HG03558 (cell line): ENCODE measurements at regions not wholly inside any gene's neighbourhood (a gene's known extent, or its start where the extent isn't known, plus 50 kb on each side); places are given as distances from the start of the nearest gene placed in this dataset.
"Not testable (repeated sequence)": the region's sequence is repeated elsewhere in the genome, so short reads cannot be mapped to it uniquely, and the experiment has no call there.

Source experiments
- ATAC-seq: cut with Tn5 transposase; IDR thresholded peaks from one replicate; pipeline ENCODE4 v1.9.1; 2021; ENCODE audit warnings: moderate number of reproducible peaks; ENCODE audit not compliant: unreplicated experiment; ENCODE audit errors: extremely low read depth

DNA sequence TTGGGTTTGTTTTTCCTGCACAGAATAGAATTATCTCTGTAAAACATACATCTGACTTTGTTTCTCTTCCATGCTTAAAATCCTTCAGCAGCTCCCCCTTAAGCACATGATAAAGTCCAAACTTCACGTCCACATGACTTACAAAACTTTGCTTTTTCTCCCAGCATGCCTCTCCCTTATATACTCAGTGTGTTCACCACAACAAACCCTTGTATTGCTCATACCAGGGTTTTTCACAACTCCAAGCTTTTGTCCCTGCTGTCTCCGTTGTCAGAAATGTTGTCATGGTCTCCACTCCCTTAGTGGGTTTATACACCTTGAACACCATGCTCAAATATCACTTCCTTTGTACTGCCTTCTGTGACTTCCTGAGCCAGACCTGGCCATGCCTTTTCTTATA is 91.1 kb upstream of the MITF start:
- ATAC-seq = no peak

DNA sequence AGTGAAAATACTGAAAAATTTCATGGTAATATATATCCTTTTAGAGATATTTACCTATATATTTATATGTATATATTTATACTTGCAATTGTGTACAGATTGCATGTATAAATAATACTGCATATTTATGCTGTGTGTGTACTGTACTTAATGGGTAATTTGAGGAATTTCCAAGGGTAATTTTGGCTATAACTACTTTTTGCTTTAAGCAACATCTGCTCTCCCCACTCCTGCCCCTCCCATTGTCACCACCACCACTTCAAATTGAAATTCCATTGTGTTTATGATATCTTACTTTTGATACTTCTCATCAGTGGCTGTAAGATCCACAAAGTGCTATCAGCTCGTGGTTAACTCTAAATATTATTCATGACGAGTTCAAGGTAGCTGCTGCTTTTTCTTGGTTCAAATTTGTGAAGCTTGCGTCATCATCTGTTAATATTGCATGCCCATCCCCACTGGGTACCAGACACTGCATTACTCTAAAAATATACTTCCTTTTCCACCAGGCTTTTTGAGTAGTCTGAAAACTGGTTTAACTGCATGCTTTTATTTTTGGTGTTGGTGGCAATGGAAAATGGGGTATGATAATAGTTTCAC is 91.7 kb upstream of the MITF start:
- ATAC-seq = no peak

DNA sequence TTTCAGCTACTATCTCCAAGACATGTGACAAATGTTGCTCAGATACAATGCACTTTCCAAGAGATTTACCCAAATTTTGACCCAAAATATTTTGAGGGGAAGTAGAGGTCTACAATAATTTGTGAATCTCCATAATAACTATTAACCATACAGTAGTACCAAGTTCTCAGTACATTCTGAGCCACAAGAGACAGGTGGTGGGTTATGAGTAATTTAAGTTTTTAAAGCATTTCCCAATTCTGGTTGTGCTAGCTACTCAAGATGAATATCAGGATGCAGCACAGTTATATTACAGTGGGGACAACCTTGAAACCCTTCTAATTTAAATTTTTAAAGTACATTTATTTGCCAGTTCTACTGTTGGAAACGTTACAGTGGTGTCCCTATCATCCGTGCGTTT is 92.2 kb upstream of the MITF start:
- ATAC-seq = no peak

DNA sequence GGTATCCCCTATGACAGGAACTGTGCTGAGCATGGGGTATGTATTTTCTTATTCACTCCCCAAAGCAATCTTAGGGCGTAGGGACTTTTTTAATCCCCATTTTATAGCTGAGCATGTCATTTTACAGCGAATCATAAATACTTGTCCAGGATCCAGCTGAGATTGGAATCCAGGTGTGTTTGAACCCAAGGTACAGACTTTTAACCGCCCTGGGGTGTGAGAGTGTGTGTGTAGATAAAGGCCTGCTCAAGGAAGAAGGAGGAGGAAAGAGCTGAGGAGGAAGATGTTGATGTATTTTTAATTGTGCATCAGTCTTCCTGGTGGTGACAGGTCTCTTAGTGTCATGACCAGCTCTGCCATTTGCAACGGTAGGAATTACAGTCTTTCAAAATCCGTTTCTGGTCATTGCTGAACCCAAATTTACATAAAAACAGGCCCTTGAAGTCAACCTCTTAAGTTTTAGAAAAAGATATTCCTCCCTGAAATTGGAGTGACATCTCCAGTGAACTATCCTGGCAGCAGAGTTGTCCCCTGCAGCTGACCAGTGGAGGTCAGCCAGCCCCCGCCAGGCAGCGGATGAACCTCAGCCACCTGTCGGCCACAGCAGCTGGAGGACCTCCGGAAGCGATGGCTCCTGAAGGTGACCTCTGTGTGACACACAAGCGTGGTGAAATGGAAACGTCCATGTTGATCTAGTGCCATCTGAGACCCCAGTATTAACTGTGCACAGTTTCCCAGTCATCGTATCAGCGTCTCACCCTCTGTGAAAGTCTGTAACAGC is 92.8 kb upstream of the MITF start:
- ATAC-seq = no peak

DNA sequence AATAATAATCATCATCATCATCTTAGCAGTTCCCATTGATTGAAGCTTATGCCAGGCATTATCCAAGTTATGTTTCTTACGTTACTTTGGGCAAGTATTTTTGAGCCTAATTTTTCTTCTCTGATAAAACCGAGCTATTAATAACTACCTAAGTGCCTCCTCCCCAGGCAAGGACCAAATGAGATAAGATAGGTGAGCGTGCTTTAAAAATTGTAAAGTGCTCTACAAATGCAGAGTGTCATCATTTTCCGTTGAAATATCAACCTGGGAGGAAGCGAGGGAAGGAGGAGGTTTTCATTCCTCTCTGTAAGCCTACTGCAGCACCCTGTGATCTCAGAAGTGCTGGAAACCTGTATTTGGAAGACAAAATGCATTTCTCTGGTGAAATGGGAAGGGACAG is 96.7 kb upstream of the MITF start:
- ATAC-seq = no peak

DNA sequence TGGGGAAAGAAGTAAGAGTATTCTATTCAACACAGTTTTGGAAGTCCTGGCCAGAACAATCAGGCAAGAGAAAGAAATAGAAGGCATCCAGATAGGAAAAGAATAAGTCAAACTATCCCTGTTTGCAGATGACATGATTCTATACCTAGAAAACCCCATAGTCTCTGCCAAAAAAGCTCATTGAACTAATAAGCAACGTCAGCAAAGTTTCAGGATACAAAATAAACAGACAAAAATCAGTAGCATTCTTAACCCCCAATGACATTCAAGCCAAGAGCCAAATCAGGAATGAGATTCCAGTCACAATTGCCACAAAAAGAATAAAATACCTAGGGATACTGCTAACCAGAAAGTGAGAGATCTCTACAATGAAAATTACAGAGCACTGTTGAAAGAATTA is 99.4 kb upstream of the MITF start:
- no peak for ATAC-seq

DNA sequence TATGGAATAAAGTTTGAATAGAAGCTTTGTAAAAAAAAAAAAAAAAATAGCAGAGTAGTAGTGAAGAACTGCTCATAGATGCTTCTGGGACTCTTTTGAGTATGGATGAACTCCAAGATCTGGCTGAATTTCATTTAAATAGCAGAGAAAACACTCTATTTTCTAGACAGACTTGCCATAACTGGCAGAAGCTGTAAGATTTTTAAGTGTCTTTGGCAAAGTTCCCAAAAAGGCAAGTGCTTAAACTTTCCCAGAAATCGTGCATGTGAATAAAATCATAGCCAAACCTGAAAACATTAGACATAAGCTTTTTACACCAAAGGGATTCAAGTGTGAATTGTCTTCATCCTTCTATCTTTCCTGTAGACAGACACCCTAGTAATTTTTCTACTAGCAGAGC is 110.3 kb upstream of the MITF start:
- ATAC-seq = no peak

DNA sequence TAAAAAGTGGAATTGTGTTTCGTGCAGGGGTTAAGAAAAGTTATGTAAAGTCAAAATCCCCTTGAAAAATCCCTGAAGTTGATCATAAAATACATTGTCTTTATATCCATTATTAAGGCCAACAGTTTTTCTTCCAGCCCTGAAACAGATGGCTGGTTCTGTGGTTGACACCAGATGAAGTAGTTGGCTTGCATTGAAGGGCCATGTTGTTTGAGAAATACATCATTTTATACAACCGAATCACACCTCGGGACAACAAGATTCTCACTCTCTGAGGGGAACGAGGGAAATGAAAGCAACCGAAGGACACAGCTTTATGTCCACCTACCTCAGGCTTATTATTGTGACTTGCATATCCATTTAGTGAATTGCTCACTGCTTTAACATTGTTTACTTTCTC is 126.0 kb upstream of the MITF start:
- no peak for ATAC-seq

DNA sequence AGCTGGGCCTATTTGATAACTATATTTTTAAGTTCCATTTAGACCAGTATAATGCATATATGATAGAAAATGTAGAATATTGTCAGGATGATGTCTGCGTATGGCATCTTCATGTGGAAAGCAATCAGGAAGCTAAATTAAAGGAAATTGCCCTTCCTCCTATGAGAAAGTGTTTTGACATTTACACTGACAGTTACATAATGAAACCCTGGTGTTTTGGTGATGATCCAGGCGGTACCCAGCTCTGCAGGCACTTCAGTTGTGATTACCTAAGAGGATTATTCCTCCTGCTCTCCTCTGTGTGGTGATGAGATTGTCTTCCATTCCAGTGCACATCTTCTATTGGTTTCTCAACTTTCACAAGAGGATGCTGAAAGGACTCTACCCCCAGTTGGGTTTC is 126.5 kb upstream of the MITF start:
- ATAC-seq = no peak

DNA sequence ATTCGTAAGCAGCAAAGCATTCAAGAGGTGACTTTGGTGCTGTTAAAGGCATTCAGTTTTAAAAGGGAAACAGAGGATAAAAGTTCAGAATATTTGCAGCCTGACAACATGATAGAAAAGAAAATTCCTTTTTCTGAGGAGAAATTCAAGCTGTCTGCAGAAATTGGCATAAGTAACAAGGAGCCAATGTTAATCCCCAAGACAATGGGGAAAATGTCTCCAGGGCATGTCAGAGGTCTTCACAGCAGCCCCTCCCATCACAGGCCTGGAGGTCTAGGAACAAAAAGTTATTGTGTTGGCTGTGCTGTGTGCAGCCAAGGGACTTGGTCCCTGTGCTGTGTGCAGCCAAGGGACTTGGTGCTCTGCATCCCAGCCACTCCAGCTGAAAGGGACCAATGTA is 129.7 kb upstream of the MITF start:
- not testable (repeated sequence) for ATAC-seq

DNA sequence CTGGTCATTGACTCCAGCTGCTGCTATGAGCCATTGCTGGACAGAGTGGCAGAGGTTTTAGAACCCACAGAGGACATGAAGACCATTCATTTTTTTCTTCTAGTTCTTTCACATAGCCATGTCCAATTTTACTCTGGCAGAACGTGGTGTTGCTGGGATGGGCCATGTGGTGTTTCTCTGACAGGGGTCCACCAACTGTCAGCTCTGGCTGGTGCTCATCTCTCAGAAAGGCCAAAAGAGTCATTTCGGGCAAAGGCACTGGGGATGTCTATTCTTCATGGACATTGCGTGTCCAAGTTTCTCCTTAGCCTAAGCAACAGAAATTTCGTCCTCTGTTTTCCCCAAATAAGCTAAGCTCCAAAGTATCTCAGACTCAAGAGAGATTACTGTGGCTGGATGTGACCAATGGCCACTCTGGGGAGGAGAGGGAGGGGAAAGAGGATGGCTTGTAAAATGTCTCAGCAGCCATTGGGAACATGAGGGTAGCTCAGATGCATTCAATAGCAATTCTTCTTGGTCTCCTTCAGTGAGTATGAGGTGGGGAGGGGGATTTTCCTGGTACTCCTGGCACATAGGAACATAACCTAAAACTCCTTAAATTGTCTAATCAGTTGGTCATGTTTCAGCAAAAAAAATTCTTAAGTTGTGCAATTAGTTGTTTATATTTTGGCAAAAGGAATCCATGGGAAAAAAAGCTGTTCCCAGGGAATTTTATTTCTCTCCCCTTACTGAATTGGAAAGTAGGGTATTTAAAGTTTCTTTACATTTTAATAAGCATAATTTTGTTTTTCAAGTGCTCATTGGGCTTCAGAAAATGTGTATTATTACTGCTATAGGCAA is 131.6 kb upstream of the MITF start:
- no peak for ATAC-seq

DNA sequence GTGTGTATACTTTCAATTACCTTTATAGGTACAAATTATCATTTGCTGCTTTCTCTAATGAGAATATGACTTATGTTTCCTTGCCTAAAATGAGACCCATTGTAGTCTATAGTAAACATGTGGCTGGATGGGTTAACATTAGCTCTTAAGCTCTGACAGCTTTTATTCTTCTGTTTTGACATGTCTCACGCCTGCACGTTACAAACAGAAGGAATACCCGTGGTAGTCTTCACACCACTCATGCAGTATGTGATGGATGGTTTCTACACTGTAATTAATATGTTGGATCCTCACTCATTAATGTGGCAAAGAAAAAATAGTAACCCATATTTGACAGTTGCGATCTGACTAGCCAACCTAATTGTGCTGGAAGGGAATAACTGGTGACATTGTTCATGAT is 133.4 kb upstream of the MITF start:
- ATAC-seq = no peak

DNA sequence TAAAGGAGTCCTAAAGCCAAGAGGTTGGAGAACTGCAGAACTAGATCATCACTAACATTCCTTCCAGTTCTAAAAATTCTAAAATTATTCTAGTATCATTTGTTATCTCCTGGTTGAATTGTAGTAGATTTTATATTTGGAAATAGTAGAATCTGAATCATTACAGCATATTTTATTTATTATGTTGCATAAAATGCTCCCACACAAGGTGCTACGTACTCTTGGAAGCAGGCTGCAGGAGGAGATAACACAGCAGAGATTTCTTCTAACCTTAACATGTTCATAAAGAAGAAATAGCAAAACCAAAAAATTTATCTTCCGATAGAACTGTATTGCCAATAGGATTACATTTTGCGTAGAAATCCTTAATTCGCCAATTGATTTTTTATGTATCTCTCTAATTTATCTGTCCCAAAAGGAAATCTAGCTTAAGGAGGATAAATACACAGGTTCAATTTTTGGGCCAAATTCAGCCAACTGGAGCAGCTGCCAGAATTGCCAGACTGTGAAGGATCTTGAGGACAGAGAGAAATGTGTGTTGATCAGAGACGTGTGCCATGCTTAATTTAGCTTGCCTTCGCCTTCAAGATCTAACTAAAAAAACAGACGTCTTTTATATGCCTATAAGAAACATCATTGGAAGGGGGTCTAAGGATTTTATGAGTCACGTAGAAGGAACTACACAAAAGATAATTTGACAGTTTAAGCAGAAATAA is 134.4 kb upstream of the MITF start:
- no peak for ATAC-seq

DNA sequence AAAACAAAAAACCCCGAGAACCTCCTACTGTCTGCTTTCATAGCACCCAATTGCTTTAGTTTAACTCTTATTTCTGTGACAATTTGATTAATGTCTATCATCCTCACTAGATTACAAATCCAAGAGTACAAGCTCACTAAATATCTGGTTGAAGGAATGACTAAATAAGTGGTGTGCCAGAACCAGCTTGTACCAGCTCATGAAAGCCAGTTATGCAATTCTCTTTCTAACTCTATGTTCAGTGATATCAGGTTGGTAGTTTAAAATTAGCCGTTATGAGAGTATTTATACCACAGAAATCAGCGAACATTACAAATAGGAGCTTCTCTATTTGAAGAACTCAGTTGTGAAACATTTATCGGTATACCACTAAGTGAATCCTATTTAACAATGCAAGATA is 137.2 kb upstream of the MITF start:
- no peak for ATAC-seq

DNA sequence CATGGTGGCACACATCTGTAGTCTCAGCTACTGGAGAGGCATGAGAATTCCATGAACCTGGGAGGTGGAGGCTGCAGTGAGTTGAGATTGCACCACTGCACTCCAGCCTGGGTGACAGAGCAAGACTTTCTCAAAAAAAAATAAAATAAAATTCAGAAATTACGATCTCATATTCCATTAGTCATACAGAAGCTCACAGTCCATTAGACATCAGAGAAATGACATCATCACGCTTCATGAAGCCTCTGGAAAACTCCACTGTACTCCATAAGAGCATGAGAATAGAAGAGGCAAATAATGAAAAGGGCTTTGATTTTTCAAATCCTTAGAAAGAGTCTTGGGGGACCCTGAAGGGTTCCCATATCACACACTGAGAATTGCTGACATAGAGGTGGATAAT is 145.0 kb upstream of the MITF start:
- no peak for ATAC-seq

DNA sequence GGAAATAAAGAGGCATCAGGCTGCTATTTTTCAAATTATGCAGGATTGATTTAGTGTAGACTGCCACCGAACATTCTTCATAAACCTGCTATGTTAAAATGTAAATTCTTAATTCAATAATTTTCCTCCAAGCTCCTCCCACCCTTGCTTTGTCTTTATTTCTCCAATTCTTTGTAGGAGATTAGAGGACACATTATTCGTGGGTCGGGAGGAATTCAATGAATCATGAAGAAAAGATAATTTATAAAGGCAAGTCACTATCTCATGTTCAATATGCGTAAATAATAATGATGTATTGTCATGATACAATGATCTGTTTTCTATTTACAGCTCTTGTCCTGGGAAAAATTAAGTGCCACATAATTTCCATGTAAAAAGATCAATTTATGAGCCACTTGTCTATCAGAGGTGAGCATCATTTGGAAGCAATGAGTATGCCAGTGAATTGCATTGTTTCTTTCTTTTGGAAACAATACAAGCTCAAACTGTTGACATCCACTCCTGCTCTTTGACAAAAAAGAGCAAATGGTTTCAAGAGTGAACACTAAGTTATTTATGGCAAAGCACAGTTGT is 148.0 kb upstream of the MITF start:
- ATAC-seq = no peak

DNA sequence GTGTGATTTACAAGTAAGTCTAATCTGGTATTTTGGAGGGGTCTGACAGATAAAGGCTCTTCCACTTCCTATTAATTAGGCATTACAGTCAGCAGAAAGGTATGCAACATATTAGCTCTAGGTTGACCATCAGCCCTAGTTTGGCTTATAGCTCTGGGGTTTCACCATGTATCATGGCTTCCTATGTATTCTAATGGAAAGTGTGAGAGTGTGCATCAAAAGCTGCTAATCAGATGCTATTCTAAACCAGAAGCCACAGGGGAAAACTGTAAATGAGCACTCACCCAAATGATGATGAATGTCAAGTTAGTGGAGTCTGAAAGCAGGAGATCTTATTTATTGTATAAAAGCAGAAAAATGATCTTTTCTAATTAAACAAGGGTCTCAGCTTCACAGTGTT is 149.2 kb upstream of the MITF start:
- ATAC-seq = no peak

DNA sequence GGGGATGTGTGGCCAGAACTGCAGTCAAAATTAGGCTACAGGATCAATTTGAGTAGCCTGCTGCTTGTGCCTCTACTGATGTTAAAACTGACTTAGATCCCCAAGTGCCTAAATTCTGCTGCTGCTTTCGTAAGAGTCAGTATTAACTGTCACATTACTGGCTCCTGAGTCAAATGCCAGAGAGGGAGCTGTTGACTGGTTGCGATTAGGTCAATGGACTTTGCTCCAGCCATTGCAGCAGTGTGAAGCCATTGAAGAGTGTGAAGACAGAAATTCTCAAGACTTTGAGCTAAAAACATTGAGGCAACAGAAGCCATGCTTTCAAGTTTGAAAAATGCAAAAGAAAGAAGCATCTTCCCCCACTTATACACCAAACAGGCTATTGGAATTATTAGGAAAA is 151.1 kb upstream of the MITF start:
- ATAC-seq = no peak

DNA sequence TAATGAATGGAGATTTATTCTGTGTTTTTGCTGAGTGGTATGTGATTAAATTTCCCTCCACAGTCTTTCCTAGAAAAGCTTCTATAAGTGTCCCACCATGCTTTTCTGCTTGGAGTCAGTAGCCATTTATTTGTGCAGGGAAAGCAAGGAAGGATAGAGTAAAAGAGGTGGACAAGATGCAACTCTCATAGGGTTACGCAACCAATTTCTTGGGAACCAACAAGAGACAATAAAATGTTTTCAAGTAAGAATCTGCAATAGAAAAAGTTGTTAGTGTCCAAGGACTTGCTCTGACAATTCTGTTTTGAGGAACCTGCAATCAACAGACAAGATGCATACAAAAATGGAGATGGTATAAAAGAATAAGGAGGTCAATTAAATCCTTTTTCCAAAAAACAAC is 153.8 kb upstream of the MITF start:
- ATAC-seq = no peak

DNA sequence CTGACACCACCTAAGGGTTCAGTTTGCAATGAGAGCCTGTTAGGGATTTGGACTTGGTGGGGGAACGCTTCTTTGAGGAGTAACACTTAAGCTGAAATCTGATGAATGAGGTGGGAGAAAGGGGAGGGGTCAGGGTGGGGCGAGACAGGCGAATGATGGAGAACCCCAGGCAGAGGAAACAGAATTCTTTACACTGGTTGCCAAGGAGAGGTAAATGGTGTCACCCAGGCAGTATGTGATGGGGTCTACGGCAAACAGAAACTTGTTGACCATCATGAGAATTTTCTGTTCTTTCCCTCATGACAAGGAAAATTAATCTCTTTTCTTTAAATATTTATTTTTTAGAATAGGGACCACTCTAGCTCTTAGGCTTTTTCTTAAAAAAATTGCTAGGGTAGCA is 157.2 kb upstream of the MITF start:
- ATAC-seq = no peak
